NCI-H128 (cell line): ENCODE measurements at regions not wholly inside any gene's neighbourhood (a gene's known extent, or its start where the extent isn't known, plus 50 kb on each side); places are given as distances from the start of the nearest gene placed in this dataset.

Source experiments
- DNase-seq: peaks from one replicate; lab custom pipeline; 2025; ENCODE audit not compliant: unreplicated experiment; lab: John Stamatoyannopoulos, UW

DNA sequence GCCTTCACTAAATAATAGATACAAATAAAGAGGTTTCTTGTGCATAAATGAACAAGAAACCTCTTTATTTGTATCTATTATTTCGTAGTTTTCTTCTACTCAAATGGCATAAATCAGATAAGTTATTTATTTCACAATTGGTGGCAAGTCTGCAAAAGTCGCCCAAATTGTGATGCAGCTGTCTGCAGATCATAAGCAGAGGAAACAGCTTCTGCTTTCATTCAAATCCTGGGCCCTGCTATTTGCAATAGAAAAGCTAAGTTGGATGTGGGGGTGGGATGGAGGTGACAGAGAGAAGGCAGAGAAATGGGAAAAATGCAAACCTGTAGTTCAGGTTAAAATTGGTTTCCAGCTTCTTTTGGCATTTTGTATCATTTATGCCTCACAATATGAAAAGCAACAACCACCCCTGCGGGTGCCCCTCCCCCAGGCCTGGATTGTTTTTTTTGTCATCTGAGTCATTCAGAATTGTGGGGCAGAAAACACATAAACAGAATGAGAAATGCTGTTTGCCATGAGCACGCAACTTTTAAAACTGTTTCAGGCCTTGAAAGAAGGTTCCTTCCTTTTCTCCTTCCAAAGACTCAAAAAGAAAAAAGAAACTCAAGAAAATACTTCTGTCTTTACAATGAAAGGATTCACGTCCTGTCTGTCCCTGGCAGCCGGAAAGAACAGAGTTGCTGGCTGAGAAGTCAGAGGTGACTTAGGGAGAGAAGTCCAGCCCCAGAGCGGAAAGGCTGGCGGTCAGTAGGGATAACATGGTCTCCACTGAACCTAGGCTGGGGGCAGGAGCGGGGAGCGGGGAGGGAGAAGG lies 132.9 kb downstream of the BAMBI start:
- no peak for DNase-seq

DNA sequence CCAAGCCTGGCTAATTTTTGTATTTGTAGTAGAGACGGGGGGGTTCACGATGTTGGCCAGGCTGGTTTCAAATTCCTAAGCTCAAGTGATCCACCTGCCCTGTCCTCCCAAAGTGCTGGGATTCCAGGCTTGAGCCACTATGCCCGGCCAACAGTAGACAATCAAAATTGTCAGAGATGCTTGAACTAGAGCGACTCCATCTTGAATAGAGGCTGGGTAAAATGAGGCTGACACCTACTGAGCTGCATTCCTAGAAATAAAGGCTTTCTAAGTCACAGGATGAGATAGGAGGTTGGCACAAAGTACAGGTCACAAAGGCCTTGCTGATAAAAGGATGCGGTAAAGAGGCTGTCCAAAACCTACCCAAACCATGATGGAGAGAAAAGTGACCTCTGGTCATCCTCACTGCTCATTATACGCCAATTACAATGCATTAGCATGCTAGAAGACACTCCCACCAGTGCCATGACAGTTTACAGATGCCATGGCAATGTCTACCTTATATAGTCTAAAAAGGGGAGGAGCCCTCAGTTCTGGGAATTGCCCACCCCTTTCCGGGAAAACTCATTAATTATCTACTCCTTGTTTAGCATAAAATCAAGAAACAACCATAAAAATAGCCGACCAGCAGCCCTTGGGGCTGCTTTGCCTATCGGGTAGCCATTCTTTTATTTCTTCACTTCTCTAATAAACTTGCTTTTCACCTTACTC lies 134.5 kb downstream of the BAMBI start:
- DNase-seq, result no peak

- DNase-seq, result no peak
Observed at GRCh38 chr10:28812384-28813372, 135.4 kb downstream of the BAMBI start.

- DNase-seq, result no peak
Observed at GRCh38 chr10:28815681-28816080, 138.4 kb downstream of the BAMBI start.

- no peak for DNase-seq
Observed at GRCh38 chr10:28822719-28823464, 145.6 kb downstream of the BAMBI start.

GRCh38 chr10:28823501-28824075 lies 146.3 kb downstream of the BAMBI start:
- DNase-seq, result no peak

DNA sequence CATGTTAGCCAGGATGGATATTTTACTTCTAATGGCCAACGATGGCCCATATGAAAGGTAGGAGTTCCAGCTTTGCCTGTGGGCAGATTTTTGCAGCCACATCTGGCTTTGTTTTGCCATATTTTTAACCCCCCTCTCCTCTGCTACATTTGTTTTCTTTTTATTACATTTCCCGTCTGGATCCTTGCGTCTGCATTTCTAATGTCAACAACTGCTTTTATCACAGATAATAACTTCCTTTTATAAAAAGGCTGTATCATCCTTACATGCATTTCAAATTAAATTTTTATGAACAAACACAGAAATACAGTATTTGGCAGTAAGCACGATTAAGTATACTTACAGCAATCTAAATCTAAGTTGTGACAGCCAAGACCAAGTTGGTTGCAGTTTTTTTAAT lies 156.0 kb downstream of the BAMBI start:
- DNase-seq, result no peak

DNA sequence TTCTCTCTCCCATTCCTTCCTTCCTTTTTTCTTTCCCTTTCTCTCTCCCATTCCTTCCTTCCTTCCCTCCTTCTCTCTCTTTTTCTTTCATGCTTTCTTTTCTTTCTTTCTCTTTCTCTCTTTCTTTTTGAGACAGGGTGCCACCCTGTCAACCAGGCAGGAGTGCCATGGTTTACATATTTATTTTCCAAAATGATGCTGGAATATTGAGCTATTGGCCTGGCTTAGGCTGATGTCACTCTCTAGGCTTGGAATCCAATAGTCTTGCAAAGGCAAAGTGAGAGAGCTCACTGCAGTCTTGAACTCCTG lies 159.1 kb downstream of the BAMBI start:
- no peak for DNase-seq

GRCh38 chr10:28837613-28838390 lies 160.5 kb downstream of the BAMBI start:
- no peak for DNase-seq

DNA sequence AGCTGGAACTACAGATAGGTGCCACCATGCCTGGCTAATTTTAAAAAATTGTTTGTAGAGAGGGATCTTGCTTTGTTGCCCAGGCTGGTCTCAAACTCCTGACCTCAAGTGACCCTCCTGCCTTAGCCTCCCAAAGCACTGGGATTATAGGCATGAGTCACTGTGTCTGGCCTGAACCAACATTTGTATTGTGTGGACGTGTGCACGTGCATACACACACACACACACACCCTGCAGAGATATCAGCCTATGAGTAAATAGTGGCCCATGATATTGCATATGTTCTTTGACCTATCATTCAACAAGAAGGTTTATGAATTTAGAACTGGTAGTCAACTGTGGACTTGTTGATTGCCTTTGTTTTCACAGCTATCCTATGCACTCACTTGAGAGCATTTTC lies 161.6 kb downstream of the BAMBI start:
- no peak for DNase-seq

DNA sequence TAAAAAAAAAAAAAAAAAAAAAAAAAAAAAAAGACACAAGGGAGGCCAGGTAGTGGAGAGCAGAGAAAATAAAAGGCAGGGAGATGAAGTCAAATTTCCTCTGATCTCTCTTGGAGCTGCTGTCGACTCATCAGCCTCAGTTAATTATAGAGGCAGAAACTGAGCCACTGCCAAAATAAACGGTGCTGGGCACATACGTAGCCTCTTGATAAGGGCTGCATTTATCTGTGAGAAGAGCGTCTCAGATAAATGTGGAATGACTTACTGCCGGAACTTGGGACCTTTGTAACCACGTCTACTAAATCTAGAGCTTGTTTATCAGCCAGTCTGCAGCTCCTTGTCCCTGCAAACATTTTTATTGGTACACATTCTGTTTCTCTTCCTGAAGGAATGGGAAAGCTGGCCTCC lies 162.3 kb downstream of the BAMBI start:
- no peak for DNase-seq

DNA sequence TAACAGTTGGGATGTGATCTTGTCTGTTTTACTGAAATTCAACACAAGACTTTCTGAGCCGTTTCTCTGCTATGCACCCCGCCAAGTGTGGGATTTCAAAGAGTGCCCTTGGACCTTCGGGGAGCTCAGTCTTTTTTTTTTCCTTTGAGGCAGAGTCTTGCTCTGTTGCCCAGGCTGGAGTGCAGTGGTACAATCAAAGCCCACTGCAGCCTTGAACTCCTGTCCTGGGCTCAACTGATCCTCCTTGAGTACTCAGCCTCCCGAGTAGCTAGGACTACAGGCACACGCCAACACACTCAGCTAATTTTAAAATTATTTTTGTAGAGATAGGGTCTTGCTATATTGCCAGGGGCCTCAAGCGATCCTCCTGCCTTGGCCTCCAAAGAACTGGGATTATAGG lies 162.9 kb downstream of the BAMBI start:
- no peak for DNase-seq

- no peak for DNase-seq
Observed at GRCh38 chr10:28840971-28841370, 163.7 kb downstream of the BAMBI start.

- no peak for DNase-seq
Observed at GRCh38 chr10:28841625-28842024, 164.3 kb downstream of the BAMBI start.

- no peak for DNase-seq
Observed at GRCh38 chr10:28842321-28842720, 165.0 kb downstream of the BAMBI start.

DNA sequence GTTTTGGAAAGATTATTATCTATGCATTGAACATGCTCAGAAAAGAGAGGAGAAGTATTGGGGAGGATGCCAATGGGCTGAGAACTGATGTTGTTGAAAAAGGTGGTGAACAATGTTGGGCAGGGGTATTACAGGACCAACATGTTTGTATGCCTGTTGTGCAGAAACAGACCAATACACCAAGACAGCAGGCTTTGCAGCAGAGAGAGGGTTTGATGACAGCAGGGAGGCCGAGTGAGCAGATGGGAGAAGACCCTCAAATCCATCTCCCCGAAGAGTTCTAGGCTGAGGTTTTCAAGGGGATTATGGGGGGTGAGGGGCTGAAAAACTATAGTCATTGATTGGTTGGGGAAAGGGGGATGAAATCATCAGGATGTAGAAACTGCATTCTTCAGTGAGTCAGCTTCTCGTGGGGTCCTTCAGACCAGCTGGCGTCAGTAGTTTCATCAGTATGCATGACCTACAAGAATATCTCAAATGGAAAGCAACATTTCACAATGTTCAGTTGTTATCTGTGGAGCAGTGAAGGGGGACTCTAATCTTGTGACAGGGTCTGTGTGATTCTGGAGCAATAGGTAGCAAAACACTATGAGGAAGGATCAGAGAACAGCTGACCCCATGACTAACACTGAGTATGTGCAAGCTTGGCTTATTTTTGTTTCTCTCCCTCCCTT lies 167.8 kb downstream of the BAMBI start:
- no peak for DNase-seq

DNA sequence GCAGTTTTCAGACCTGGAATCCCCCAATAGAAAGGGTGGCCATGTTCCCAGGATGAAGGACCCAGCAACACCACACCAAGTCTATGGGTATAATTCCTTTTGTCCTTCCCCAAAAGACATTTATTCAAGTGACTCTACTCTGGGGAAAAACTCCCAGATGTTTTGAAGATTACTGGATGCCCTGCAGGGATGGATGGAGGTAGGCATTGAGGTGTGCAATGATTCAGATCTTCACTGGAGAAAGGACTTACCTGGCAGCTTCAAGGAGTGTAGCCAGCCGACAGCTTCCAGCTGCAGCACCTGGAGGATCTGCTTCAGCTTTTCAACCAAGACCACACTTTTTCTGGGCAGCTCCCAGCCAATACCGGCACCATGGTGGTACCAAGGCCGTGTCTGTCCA lies 172.0 kb downstream of the BAMBI start:
- no peak for DNase-seq

GRCh38 chr10:28849821-28850220 lies 172.5 kb downstream of the BAMBI start:
- no peak for DNase-seq

DNA sequence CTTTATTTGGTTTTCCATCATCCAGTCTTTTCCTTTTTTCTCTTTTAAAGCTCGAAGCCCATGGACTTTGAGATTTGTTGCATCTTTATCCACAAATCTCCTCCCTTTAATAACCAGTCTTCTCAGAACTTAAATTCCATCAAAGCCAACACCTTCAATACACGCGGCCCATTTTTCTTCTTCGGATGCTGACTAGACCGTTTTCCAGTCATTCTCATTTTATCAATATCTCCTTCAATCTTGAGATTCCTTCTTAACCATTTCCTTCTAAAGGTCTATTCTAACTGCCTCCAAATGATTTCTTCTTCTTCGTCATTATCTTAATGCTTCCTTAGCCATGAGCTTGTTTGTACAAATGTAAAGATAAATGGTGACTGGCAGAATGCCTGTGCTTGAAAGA lies 173.5 kb downstream of the BAMBI start:
- DNase-seq, result no peak
